BLaER1 (cell line): ENCODE measurements at regions not wholly inside any gene's neighbourhood (a gene's known extent, or its start where the extent isn't known, plus 50 kb on each side); places are given as distances from the start of the nearest gene placed in this dataset.

Experiments
- H3K27ac ChIP-seq: shearing (Covaris generic); formaldehyde crosslinking; 2 replicates; pipeline ENCODE4 v1.8.1; 2022
- H3K27me3 ChIP-seq: shearing (Covaris generic); formaldehyde crosslinking; 2 replicates; pipeline ENCODE4 v1.8.1; 2022
- H3K36me3 ChIP-seq: shearing (Covaris generic); formaldehyde crosslinking; 2 replicates; pipeline ENCODE4 v1.8.1; 2022
- H3K4me1 ChIP-seq: shearing (Covaris generic); formaldehyde crosslinking; 2 replicates; pipeline ENCODE4 v1.8.1; 2022
- H3K4me2 ChIP-seq: shearing (Covaris generic); formaldehyde crosslinking; 2 replicates; pipeline ENCODE4 v1.8.1; 2022
- H3K4me3 ChIP-seq: shearing (Covaris generic); formaldehyde crosslinking; 2 replicates; pipeline ENCODE4 v1.8.1; 2022
- H3K9ac ChIP-seq: shearing (Covaris generic); formaldehyde crosslinking; 2 replicates; pipeline ENCODE4 v1.8.1; 2022
- H3K9me3 ChIP-seq: shearing (Covaris generic); formaldehyde crosslinking; 2 replicates; pipeline ENCODE4 v1.8.1; 2022
- H4K20me1 ChIP-seq: shearing (Covaris generic); formaldehyde crosslinking; 2 replicates; pipeline ENCODE4 v1.8.1; 2022
- Cebpa-rat ChIP-seq: shearing (Covaris generic); IDR thresholded peaks from 2 replicates; pipeline ENCODE4 v1.8.1; 2022

DNA sequence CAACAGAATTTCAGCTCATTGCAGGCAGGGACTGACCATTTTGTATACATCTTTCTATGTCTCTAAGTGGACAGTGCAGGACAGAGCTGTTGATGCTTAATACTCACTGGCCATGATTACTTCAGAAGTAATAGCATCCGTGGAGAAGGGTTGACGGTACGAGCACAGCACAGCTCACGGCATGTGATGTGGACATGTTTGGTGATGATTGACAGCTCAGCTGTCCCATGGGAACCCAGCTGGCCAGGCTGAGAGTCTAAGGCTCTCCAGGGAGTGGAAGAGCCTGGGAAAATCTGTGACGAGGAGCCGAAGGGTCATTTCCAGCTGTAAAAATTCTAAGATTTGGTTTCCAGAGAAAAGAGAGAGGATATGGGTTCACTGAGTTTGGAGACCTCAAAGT is 198.2 kb downstream of the SNX19 start:
- H3K27ac ChIP-seq: no peak overlapping the region
- H3K27me3 ChIP-seq: no peaks in the 10 kb centered on the region
- no peaks in the 10 kb centered on the region for H3K9me3 ChIP-seq
- H3K9ac ChIP-seq: no peak overlapping the region
- peaks cover 6% of the 10 kb centered on the region; the same call in 1 of the 2 replicates for H3K4me1 ChIP-seq
- H3K36me3 ChIP-seq: no peaks in the 10 kb centered on the region
- no peaks in the 10 kb centered on the region for H4K20me1 ChIP-seq
- no peak overlapping the region for H3K4me2 ChIP-seq
- no peak overlapping the region for H3K4me3 ChIP-seq
- TF ChIP-seq Cebpa-rat: no peak

GRCh38 chr11:130719220-130719915 is 196.9 kb downstream of the SNX19 start:
- Histone ChIP-seq H3K9ac (no peak overlapping the region), H3K4me2 (no peak overlapping the region), H3K4me3 (no peak overlapping the region), H4K20me1 (no peaks in the 10 kb centered on the region), H3K9me3 (no peaks in the 10 kb centered on the region), H3K27me3 (no peaks in the 10 kb centered on the region), H3K4me1 (peaks cover 6% of the 10 kb centered on the region; the same call in 1 of the 2 replicates), H3K36me3 (no peaks in the 10 kb centered on the region), H3K27ac (no peak overlapping the region)
- no peak for TF ChIP-seq Cebpa-rat

GRCh38 chr11:130720232-130721022 is 195.9 kb downstream of the SNX19 start:
- H4K20me1 ChIP-seq: no peaks in the 10 kb centered on the region
- no peak overlapping the region for H3K27ac ChIP-seq
- H3K9ac ChIP-seq: no peak overlapping the region
- H3K36me3 ChIP-seq: no peaks in the 10 kb centered on the region
- H3K4me2 ChIP-seq: no peak overlapping the region
- no peak overlapping the region for H3K4me3 ChIP-seq
- no peaks in the 10 kb centered on the region for H3K9me3 ChIP-seq
- TF ChIP-seq Cebpa-rat: no peak
- H3K27me3 ChIP-seq: no peaks in the 10 kb centered on the region
- peaks cover 6% of the 10 kb centered on the region; the same call in 1 of the 2 replicates for H3K4me1 ChIP-seq

- H3K4me3 ChIP-seq: no peak overlapping the region
- no peak overlapping the region for H3K27ac ChIP-seq
- H3K27me3 ChIP-seq: no peaks in the 10 kb centered on the region
- H3K9ac ChIP-seq: no peak overlapping the region
- H3K36me3 ChIP-seq: no peaks in the 10 kb centered on the region
- TF ChIP-seq Cebpa-rat: no peak
- H3K4me2 ChIP-seq: no peak overlapping the region
- no peaks in the 10 kb centered on the region for H3K9me3 ChIP-seq
- peaks cover 6% of the 10 kb centered on the region; the same call in 1 of the 2 replicates for H3K4me1 ChIP-seq
- no peaks in the 10 kb centered on the region for H4K20me1 ChIP-seq
Observed at GRCh38 chr11:130721023-130721681, 195.1 kb downstream of the SNX19 start.

DNA sequence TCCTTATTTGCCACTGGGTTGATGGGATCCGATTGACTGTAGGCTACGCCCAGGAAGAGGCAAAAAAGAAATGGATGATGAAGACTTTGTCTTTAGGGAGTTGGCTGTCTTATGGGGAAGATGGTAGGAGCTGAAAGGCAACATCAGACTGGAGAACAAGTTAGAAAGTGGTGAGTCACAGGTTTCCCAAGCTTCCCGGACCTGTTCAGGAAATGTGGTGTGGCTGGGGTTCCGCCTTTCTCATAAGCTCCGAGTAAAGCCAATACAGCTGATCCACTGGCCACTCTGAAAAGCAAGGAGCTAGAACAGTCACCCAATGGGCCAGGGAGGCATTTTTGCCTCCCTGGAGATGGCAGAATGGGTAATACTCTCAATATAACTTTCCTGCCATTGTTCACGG is 194.5 kb downstream of the SNX19 start:
- TF ChIP-seq Cebpa-rat: no peak

GRCh38 chr11:130722401-130722800 is 193.9 kb downstream of the SNX19 start:
- no peaks in the 10 kb centered on the region for H3K36me3 ChIP-seq
- no peaks in the 10 kb centered on the region for H3K27me3 ChIP-seq
- no peaks in the 10 kb centered on the region for H3K9me3 ChIP-seq
- no peak for TF ChIP-seq Cebpa-rat
- no peak overlapping the region for H3K4me3 ChIP-seq
- H3K27ac ChIP-seq: no peak overlapping the region
- no peak overlapping the region for H3K9ac ChIP-seq
- H4K20me1 ChIP-seq: no peaks in the 10 kb centered on the region
- H3K4me2 ChIP-seq: no peak overlapping the region
- H3K4me1 ChIP-seq: peaks cover 6% of the 10 kb centered on the region; the same call in 1 of the 2 replicates

More for the DNA sequence above, 194.5 kb downstream of the SNX19 start:
- Histone ChIP-seq H3K9me3 (no peaks in the 10 kb centered on the region), H3K9ac (no peak overlapping the region), H3K4me2 (no peak overlapping the region), H3K4me3 (no peak overlapping the region), H3K36me3 (no peaks in the 10 kb centered on the region), H3K4me1 (peaks cover 6% of the 10 kb centered on the region; the same call in 1 of the 2 replicates), H4K20me1 (no peaks in the 10 kb centered on the region), H3K27ac (no peak overlapping the region), H3K27me3 (no peaks in the 10 kb centered on the region)

DNA sequence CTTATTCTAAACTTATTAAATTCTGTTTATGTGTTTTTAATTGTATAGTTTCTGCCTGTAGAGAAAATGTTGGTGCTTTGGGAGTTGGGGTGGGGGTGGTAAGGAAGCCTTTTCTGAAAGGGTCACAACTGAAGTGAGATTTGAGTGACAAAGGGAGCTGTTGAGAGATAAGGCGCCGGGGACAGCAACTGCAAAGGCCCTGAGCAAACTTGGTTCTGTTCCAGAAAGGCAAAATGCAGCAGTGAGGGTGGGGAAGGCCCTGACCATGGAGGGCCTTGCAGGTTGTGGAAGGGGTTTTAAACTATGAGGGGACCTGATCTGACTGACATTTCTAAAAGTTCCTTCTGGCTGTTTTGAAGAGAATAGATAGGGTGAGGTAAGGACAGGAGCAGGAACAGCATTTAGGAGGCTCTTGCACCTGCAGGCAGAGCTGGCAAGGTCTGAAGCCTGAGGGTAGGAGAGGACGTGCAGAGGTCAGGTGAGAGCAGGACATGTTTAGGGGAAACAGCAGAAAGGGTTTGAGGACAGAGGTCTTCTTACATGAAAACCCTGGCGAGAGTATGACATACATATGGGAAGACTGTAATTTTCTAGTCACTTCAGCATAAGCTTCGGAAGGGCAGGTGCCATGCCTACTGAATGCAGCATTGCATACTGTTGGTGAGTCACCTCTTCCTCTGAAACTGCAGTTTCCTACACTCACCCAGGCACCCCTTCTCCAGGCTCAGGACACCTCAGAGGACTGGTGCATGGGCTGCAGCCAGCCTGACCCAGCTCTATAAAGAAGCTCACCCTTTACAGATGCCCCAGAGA is 190.7 kb downstream of the SNX19 start:
- peaks cover 10% of the 10 kb centered on the region for H3K9me3 ChIP-seq
- no peaks in the 10 kb centered on the region for H4K20me1 ChIP-seq
- TF ChIP-seq Cebpa-rat: no peak
- no peak overlapping the region for H3K27ac ChIP-seq
- H3K4me2 ChIP-seq: no peak overlapping the region
- H3K4me3 ChIP-seq: no peak overlapping the region
- H3K36me3 ChIP-seq: no peaks in the 10 kb centered on the region
- H3K4me1 ChIP-seq: no peaks in the 10 kb centered on the region
- H3K27me3 ChIP-seq: no peaks in the 10 kb centered on the region
- no peak overlapping the region for H3K9ac ChIP-seq

- no peak overlapping the region for H3K27ac ChIP-seq
- H3K4me3 ChIP-seq: no peak overlapping the region
Observed at GRCh38 chr11:130726234-130727037, 189.8 kb downstream of the SNX19 start.

More at GRCh38 chr11:130726234-130727037, 189.8 kb downstream of the SNX19 start:
- H3K27me3 ChIP-seq: no peaks in the 10 kb centered on the region
- no peaks in the 10 kb centered on the region for H3K36me3 ChIP-seq
- no peak overlapping the region for H3K4me2 ChIP-seq
- H4K20me1 ChIP-seq: no peaks in the 10 kb centered on the region
- peaks cover 16% of the 10 kb centered on the region for H3K9me3 ChIP-seq
- no peaks in the 10 kb centered on the region for H3K4me1 ChIP-seq
- H3K9ac ChIP-seq: no peak overlapping the region
- no peak for TF ChIP-seq Cebpa-rat
